NCI-H2029 (cell line): ENCODE measurements at regions not wholly inside any gene's neighbourhood (a gene's known extent, or its start where the extent isn't known, plus 50 kb on each side); places are given as distances from the start of the nearest gene placed in this dataset.
"Not testable (repeated sequence)": the region's sequence is repeated elsewhere in the genome, so short reads cannot be mapped to it uniquely, and the experiment has no call there.

ENCODE experiments used
- DNase-seq: peaks from one replicate; lab custom pipeline; 2025; lab: John Stamatoyannopoulos, UW

DNA sequence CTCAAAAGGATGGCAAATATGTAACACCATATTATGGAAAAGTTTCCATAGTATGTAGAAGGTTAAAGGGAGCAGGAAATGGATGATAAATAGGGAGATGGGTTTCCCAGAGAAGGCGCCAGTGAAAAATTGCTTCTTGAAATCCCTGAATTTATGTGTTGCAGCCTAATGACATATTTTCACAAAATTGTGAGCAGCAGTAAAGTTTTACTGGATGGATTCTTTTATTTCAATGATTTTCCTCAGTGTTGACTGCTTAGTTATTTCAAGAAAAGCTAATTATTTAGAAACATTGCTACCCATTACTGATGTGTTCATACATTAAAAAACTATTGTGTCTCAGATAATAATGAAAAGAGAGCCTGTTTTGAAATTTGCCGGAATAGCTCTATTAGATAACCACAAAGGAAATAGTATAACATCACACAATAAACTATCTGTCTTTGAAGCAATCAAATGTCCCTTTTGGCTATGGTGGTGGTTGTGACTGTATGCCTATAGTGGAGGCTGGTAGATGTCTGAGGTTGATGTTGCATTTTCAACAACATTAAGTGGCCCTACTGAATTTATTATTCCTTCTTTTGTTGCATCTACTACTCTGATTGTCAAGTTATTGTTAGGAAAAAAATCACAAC, 169.9 kb upstream of the HAND2 start:
- no peak for DNase-seq

DNA sequence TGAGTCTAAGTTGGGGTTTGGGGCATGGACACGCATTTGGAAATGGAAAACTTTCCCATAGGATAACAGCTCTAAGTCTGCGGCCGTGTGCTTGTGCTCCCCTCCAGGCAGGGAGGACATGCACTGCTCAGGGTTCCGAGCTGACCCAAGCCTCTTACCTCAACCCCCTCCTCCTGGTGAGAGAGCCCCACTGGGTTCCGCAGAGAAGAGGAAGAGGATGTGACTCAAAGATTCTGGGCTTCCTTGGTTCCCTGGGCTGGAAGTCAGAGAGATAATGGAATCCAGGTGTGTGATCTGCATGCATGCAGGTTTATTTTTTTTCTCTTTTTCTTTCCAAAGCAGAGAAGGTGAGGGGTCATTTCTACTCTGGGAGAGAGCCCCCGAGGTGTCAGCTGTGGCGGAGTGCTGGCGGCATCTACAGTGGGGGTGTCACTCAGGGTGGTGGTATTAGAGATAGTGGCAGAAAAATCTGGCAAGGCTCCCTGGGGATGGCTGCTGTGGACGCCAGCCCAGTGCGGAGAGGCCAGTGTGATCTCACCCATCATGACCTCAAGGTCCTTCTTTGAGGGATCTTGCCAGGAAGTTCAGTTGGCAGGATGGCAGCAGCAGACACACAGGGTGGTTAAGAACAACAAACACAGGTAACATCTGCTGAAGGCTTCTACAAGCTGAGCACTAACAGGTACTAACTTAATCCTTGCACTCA, 168.7 kb upstream of the HAND2 start:
- no peak for DNase-seq

DNA sequence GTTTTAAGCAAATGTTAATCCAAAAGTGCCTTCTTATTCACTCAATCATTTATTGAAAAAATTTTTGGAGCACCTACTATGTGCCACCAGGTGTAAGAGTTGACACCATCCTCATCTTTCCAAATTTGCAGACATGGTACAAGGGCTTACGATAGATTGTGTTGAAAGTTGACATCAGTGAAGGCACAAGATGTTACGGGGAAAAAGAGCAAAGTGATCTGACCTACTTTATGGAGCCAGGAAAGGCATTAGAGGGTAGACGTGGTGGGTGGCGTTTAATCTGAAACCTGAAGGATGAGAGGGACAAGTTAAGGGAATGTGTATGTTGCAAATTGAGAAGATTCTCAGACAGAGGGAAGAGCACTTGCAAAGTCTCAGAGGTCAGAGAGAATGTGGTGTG, 167.8 kb upstream of the HAND2 start:
- DNase-seq, result no peak

DNA sequence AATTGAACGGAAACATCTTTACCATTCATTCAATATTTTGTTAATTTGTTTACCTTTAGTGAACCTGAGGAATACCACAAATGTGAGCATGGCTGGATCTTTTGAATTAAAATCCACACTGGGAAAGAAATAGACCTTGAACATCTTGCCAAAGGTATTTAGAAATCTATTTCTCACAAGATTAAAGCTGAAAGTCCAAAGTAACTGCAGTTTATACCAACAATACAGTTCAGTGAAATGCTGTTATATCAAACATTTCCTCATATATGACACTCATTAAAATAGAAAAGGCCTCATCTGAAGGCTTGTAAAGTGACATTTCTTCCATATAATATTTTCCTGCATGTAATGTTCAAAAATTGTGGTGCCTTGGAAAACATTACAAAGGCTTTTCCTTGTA, 166.5 kb upstream of the HAND2 start:
- no peak for DNase-seq

DNA sequence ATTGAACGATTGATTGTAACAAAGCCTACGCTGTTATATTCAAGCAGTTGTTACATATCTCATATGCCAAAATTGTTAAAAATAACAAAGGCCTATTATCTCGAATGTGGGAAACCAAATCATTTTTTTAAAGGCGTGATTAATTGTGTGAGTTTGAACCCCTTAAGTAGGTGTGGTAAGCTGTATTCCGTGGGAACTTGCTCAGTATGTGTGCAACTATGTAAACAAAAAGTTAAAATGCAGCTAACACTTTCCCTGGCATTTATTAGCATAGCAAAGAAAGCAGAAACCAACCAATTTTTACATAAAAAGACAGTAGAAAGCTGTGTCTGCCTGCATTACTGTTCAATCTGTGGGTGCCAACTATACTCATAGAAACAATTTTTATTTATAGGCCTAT, 166.0 kb upstream of the HAND2 start:
- DNase-seq, result no peak

DNA sequence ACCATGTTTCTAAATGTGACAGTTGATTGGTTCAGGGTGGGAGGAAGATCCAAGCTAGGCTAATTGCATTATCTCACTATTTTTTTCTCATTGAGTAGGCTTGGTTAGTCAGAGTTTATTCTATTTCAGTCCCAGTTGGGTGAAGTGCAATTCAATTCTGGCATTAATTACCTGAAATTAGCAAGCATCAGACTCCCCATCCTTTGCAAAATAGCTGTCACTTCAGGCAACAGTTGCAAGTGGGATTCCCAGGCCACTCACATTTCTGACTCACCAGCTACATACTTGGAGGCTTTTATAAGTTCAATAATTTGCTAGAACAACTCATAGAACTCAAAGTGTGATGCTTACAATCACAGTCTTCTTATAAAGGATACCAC, 155.8 kb upstream of the HAND2 start:
- DNase-seq, result no peak

DNA sequence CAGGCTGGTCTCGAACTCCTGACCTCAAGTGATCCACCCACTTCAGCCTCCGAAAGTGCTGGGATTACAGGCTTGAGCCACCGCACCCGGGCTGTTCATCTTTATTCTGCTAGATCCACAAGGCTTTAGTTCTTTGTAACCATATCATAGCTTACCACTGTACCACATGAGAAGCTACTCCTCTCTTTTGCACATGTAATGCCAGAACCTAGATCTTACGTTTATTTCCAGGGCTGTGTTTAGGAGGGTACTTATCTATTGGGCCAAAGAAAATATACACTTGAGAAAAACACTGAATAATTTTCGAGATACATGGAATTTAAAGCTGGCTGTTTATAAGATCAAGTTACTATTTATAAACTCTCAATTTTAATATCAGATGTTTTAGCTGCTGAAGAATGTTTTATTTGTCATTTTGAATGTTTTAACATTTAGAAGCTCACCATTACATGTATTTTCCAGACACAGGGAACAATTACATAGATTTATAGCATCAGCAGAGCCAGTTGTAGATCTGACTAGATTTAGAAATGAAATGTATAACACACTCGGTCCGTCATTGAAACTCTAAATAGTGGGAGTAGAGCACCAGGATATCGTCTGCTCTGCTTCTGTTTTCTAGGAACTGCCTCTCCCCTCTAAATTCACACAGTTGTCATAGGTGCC, 155.3 kb upstream of the HAND2 start:
- no peak for DNase-seq

DNA sequence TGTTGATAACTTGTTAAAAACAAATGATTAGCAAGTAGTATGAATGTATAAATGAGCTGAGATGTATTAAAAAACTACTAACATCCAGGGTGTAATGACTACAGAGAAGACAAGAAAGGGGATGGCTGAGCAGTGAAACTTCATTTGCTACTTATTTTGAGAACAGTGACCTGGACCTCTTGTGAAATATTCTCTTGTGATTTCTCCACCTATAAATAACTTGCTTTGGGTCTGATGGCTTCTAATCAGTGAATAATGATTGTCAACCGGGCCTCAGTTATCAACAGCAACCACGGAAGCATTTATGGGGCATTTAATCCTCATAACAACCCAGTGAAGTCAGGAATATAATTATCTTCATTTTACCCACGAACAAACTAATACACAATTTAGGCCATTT, 154.2 kb upstream of the HAND2 start:
- DNase-seq, result no peak

DNA sequence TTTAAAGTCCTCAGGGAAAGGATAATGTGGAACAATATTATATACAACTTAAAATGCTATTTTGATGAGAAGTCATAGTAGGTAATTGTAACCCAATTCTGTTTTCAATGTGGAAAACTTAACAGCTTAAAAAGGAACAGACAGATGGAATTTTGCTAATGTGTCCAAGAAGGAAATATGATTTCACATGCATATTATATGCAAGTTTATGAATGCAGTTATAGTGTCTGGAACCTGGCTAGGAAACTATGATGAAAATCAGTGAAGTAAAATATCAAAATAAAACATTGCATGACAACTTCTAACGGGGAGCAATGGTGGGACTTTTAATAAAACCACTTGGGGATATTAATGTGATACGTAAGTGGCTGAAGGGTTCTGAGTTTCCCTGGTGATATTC, 152.6 kb upstream of the HAND2 start:
- no peak for DNase-seq

DNA sequence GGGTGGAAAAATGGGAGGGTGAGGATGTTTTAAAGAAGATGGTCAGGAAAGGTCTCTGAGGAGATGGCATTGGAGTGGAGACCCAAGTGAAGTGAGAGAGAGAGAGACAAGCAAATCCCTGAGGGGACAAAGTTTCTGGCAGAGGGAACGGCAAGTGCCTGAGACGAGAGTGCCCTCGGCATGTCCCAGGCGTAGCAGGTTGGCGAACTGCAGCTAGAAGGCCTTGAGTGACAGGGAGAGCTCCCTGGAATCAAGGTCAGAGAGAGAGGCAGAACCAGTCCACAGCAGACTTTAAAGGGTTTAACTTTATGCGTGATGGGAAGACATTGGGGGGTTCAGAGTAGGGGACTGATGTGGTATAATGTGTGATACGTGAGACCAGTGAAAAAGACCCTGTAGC, 150.2 kb upstream of the HAND2 start:
- no peak for DNase-seq

DNA sequence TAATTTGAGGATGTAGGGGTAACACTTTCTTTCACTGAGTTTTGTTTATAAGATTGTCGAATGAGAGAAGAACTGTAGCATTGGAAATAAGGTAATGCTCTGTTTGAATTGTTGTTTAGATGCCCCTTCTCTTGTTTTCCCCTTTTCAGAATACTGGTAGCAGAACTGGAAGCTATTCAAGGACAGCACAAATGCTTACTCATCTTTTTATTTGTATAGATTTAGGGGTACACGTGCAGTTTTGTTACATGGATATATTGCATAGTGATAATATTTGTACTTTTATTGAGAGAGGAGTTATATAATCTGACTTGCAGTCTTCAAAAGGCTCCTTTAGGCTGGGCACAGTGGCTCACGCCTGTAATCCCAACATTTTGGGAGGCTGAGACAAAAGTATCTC, 145.4 kb upstream of the HAND2 start:
- no peak for DNase-seq

DNA sequence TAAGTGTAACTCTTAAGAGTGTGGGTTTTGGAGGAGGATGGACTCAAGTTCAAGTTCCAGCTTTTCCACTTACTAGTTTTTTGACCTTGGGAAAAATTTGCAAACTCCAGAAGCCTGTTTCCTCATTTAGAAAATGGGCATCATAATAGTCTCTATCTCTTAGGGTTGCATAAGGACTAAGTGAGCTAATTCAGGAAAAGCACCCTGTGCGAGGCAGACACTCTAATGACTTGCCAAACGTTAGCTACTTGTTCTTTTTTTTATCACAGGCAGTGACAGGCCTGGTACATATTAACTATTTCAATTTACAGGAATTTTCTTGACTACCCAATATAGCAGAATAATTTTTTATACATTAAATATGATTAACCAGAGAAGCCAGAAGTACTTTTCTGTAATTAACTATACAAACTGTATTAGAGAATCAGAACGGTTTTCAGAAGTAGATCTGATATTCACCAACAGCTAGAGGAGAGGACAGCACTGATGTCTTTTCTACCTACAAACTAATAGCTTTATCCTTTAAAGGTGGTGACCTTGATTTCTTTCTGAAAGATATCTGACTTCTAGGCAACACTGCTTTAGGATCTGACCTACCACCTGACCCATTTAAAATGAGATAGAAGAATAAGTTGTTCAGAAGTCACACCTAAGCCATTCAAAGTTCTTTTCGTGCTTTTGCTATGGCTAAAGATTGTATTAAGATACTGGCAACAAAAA, 139.6 kb upstream of the HAND2 start:
- no peak for DNase-seq

DNA sequence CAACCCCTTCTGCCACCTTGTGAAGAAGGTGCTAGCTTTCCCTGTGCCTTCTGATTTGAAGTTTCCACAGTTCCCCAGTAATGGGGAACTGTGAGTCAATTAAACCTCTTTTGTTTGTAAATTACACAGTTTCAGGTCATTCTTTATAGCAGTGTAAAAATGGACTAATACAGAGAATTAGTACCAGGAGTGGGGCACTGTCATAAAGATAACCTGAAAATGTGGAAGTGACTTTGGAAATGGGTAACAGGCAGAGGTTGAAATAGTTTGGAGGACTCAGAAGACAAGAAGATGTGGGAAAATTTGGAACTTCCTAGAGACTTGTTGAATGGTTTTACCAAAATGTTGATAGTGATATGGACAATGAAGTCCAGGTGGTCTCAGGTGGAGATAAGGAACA, 131.0 kb upstream of the HAND2 start:
- no peak for DNase-seq

DNA sequence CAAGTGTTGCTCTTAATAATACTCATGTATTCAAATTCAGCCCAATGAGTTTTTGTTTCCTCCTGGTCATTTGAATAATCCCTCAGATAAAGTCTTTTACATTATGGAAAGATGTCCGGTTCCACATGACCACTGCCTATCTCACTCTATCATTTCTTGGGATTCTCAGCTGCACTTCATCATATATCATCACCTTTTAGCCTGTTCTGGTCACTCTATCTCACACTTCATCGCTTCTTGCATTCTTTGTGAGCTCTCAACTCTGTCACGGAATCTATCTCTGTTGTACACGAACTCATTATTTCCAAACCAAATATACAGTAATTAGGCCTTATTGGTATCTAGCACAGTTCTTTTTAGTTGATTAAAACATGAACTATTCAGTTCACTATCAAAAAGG, 126.9 kb upstream of the HAND2 start:
- DNase-seq, result no peak

DNA sequence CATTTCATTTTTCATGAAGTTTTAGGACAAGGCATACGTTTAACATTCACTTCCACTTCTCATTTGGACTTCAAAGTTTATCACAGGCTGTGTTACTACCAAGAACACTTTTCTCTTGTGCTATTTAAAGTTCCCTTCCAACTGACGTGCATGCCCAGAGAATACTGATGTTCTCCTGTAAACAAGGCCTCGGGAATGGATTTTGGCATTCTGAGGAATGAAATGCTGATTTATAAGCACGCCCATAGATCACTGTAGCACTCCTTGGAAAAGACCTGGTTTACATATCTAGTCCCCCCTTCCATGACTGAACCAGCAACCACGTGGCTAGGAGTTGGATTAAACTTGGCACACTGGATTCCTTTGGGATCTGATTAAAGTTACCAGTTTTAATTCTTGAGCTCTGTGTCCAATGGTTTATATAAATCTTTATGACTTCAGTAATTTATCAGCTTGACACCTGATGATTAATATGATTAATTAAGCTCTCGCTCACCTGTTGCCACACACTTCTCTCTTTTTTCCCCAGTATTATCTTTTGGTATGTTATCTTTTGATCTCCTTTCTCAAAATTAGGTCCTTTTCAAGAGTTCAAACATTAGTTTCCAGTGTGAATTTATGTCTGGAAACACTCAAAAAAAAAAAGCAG, 122.4 kb upstream of the HAND2 start:
- no peak for DNase-seq

DNA sequence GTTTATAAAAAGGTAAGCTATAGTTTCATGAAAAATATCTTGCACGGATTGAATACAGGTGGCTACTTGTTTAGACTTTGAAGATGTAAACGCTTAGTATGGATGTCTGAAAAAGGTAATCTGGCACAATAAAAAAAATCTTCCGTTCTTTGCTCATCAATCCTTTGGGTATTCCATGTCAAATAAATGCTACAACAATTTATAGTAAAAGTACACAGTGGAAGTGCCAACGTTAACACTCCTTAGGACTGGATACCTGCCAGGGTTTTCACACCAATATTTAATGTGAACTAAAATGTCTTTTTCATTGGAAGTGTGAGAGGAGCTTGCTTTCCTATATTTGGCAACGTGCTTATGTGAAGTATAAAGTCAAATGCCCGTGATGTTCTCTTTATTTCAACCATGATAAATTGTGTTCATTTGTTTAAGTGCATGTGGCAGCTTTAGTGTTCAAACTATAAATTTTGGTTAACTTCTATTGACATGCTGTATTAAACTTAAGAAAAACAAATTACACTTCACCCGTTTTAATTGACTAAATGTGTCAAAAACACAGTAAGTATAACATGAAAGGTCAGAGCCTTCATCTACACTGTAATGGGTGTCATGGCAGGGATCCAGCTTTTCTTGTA, 121.7 kb upstream of the HAND2 start:
- DNase-seq, result no peak

DNA sequence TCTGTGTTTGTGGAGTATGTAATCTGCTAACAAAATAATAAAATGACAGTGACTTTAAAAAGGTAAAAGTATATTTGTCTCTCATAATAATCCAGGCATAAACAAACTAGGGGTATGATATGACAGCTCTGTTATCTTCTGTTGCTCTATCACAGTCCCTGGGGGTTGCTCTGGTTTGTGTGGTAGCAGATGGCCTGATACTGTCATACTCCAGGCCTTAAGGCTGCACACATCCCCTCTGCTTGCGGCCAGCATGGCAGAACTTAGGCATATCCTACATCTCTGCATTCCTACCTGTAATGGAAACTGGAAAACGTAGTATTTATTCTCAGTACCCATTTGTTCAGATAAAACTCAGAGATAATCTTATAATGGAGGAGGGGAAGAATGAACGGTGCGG, 117.9 kb upstream of the HAND2 start:
- DNase-seq, result no peak

DNA sequence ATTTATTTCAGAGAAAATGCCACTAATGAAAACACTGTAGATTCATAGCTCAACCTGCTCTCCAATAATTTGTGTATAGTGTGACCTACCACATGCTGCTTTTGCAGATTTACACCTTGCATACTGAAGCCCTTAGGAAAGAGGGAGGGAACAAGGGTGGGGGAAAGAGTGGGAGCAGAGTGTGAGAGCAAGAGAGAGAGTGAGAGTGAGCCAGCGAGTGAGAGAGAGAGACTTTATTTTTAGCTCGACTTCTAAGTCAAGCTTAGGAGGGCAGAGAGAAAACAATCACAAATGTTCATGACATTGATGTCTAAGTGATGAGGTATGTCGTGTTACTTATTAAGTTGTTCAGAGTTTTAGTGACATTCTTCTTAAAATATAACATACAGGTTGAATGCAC, 112.5 kb upstream of the HAND2 start:
- no peak for DNase-seq

DNA sequence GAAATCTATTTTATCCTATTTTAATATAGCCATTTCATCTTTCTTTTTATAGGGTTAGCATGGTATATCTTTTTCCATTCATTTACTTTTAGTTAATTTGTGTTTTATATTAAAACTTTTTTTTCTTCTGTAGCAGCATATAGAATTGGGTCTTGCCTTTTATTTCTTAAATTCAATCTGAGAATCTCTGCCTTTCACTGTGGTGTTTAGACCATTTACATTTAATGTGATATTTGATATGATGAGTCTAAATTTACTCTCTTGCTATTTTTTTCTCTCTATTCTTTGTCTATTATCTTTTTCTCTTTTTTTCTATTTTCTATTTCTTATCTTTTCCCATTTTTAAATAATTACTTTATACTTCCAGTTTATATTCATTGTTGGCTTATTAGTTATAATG, 105.4 kb upstream of the HAND2 start:
- DNase-seq, result no peak

DNA sequence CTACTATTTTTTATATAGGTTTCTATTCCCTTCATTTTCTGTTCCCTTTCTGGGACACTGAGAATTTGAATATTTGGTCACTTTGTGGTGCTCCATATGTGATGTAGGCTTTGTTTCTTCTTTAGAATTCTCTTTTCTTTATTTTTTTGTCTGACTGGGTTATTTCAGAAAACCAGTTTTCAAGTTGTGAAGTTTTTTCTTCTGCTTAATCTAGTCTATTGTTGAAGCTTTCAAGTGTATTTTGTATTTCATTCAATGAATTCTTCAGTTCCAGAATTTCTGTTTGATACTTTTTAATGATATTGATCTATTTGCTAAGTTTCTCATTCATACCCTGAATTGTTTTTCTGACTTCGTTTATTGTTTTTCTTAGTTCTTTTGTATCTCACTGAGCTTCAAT, 96.2 kb upstream of the HAND2 start:
- no peak for DNase-seq

DNA sequence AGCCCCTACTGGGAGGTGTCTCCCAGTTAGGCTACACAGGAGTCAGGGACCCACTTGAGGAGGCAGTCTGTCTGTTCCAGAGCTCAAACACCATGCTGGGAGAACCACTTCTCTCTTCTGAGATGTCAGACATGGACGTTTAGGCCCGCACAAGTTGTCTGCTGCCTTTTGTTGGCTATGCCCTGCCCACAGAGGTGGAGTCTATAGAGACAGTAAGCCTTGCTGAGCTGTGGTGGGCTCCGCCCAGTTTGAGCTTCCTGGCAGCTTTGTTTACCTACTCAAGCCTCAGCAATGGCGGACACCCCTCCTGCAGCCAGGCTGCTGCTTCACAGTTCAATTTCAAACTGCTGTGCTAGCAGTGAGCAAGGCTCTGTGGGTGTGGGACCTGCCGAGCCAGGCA, 88.6 kb upstream of the HAND2 start:
- DNase-seq, result not testable (repeated sequence)

DNA sequence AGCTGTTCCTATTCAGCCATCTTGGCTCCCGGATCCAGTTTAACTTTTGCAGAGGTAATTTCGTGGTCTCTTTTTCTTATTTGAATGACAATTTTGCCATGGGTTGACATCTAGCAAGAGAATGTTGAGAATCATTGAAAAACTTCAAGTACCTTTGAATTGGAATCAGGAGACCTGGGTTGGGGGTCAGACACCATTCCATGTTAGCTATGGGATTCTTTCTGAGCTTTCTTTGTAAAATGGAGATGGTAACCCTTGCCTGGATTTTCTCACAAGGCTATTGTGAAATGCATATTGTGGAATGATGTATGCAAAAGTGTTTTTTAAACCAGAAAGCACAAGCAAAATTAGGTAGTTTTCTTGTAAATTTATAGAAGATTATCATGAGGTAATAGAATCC, 79.1 kb upstream of the HAND2 start:
- no peak for DNase-seq
